ENCODE measurements at regions not wholly inside any gene's neighbourhood (a gene's known extent, or its start where the extent isn't known, plus 50 kb on each side); places are given as distances from the start of the nearest gene placed in this dataset.

DNA sequence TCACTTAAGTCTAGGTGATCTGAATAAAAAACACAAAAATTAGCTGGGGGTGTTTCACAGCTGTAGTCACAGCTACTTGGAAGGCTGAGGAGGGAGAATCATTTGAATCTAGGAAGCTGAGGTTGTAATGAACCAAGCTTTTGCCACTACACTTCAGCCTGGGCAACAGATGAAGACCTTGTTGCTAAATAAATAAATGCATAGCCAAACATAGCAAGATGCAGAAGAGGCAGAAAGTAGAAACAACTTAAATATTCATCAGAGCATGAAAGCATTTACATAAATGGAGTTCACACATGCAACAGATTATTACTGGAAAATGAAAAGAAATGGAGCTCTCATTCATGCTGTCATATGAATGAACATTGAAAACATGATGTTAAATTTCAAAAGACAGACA is 348.9 kb upstream of the HSFY2 start:
- no peak for FAIRE-seq
- no peak for TF ChIP-seq CTCF (IDR thresholded peaks at IDR 0.05; ENCODE audit: insufficient read depth, low read length, severe bottlenecking)

DNA sequence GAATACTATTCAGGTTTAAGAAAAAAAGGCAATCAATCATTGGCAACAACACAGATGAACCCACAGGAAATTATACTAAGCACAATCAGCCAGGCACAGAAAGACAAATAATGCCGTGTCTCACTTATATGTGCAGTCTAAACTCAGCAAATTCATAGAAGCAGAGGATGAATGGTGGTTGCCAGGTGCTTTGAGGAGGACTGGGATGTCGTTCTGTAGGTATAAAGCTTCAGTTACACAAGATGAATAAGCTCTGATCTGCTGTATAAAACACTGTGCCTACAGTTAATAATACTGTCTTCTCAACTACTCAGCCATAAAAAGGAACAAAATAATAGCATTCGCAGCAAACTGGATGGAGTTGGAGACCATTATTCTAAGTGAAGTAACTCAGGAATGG is 324.8 kb upstream of the HSFY2 start:
- TF ChIP-seq CTCF (IDR thresholded peaks at IDR 0.05; ENCODE audit: insufficient read depth, low read length, severe bottlenecking): no peak
- no peak for DNase-seq (ENCODE audit: low read depth)
- Histone ChIP-seq H3K36me3 (ENCODE audit: control insufficient read depth, insufficient read depth, low read length) (no peaks in the 10 kb centered on the region), H3K27me3 (ENCODE audit: control insufficient read depth, insufficient read depth, low read length) (no peaks in the 10 kb centered on the region), H3K4me3 (ENCODE audit: low read depth, low read length) (no peak overlapping the region)
- no peak for FAIRE-seq

More for the DNA sequence above, 348.9 kb upstream of the HSFY2 start:
- Histone ChIP-seq H3K4me3 (ENCODE audit: low read depth, low read length) (no peak overlapping the region), H3K27me3 (ENCODE audit: control insufficient read depth, insufficient read depth, low read length) (no peaks in the 10 kb centered on the region), H3K36me3 (ENCODE audit: control insufficient read depth, insufficient read depth, low read length) (no peaks in the 10 kb centered on the region)
- DNase-seq (ENCODE audit: low read depth): no peak

- no peaks in the 10 kb centered on the region for H3K27me3 ChIP-seq (ENCODE audit: control insufficient read depth, insufficient read depth, low read length)
- FAIRE-seq: no peak
- DNase-seq (ENCODE audit: low read depth): peak; percentile 54
- no peaks in the 10 kb centered on the region for H3K36me3 ChIP-seq (ENCODE audit: control insufficient read depth, insufficient read depth, low read length)
- no peak for TF ChIP-seq CTCF (IDR thresholded peaks at IDR 0.05; ENCODE audit: insufficient read depth, low read length, severe bottlenecking)
- H3K4me3 ChIP-seq (ENCODE audit: low read depth, low read length): no peak overlapping the region
Measured at GRCh38 chrY:19095460-19095859, 321.9 kb upstream of the HSFY2 start.

GRCh38 chrY:19083006-19083405 is 309.5 kb upstream of the HSFY2 start:
- no peaks in the 10 kb centered on the region for H3K36me3 ChIP-seq (ENCODE audit: control insufficient read depth, insufficient read depth, low read length)
- H3K4me3 ChIP-seq (ENCODE audit: low read depth, low read length): no peak overlapping the region
- no peaks in the 10 kb centered on the region for H3K27me3 ChIP-seq (ENCODE audit: control insufficient read depth, insufficient read depth, low read length)
- FAIRE-seq (no peak), DNase-seq (ENCODE audit: low read depth) (no peak)
- TF ChIP-seq CTCF (IDR thresholded peaks at IDR 0.05; ENCODE audit: insufficient read depth, low read length, severe bottlenecking): no peak

DNA sequence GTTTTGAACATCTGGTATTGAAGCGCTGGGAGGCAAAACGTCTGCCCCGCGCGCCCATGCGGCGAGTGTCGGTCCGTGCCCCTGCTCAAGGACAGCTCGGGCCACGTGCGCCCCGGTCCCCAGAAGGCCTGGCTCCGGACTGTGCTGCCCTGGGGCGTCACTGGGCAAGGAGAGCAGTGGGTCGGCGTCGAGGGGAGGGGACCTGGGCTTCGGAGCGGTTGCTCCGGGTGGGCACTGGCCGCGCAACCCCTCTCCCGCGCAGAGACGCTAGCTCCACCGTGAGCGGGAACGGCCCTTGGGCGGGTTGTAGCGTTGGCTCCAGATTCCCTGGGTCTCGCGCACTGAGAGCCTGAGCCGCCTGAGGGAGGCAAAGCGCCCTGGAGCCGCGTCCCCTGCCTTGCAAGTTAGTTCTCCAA is 304.2 kb upstream of the HSFY2 start:
- FAIRE-seq: no peak
- peak; percentile 22 for TF ChIP-seq CTCF (IDR thresholded peaks at IDR 0.05; ENCODE audit: insufficient read depth, low read length, severe bottlenecking)
- DNase-seq (ENCODE audit: low read depth): no peak
- Histone ChIP-seq H3K4me3 (ENCODE audit: low read depth, low read length) (peak overlapping the region; percentile 46), H3K27me3 (ENCODE audit: control insufficient read depth, insufficient read depth, low read length) (no peaks in the 10 kb centered on the region), H3K36me3 (ENCODE audit: control insufficient read depth, insufficient read depth, low read length) (no peaks in the 10 kb centered on the region)
